HG02840 (cell line): ENCODE measurements at regions not wholly inside any gene's neighbourhood (a gene's known extent, or its start where the extent isn't known, plus 50 kb on each side); places are given as distances from the start of the nearest gene placed in this dataset.
"Not testable (repeated sequence)": the region's sequence is repeated elsewhere in the genome, so short reads cannot be mapped to it uniquely, and the experiment has no call there.

Source experiments
- ATAC-seq: cut with Tn5 transposase; IDR thresholded peaks from one replicate; pipeline ENCODE4 v1.9.1; 2021; ENCODE audit warnings: mild to moderate bottlenecking, moderate library complexity, moderate number of reproducible peaks; ENCODE audit not compliant: unreplicated experiment, low FRiP score

- not testable (repeated sequence) for ATAC-seq
Observed at GRCh38 chr6:154624727-154625126, 108.5 kb upstream of the SCAF8 start.

- no peak for ATAC-seq
Observed at GRCh38 chr6:154625721-154626120, 107.5 kb upstream of the SCAF8 start.

- ATAC-seq = no peak
Observed at GRCh38 chr6:154629127-154629526, 104.1 kb upstream of the SCAF8 start.

- no peak for ATAC-seq
Observed at GRCh38 chr6:154632119-154632518, 101.1 kb upstream of the SCAF8 start.

GRCh38 chr6:154637392-154637791, 95.8 kb upstream of the SCAF8 start:
- no peak for ATAC-seq

GRCh38 chr6:154638369-154638768, 94.8 kb upstream of the SCAF8 start:
- no peak for ATAC-seq

- ATAC-seq = not testable (repeated sequence)
Observed at GRCh38 chr6:154639196-154639595, 94.0 kb upstream of the SCAF8 start.

GRCh38 chr6:154648188-154648887, 84.9 kb upstream of the SCAF8 start:
- ATAC-seq = no peak

- no peak for ATAC-seq
Observed at GRCh38 chr6:154648888-154649205, 84.4 kb upstream of the SCAF8 start.

- ATAC-seq = no peak
Observed at GRCh38 chr6:154649721-154650120, 83.5 kb upstream of the SCAF8 start.

GRCh38 chr6:154650351-154650750, 82.9 kb upstream of the SCAF8 start:
- ATAC-seq = no peak

GRCh38 chr6:154651656-154652055, 81.6 kb upstream of the SCAF8 start:
- ATAC-seq = no peak

GRCh38 chr6:154653385-154653784, 79.8 kb upstream of the SCAF8 start:
- ATAC-seq = no peak

- ATAC-seq = no peak
Observed at GRCh38 chr6:154653853-154654252, 79.4 kb upstream of the SCAF8 start.

GRCh38 chr6:154656660-154657059, 76.6 kb upstream of the SCAF8 start:
- ATAC-seq = no peak

GRCh38 chr6:154661768-154662167, 71.4 kb upstream of the SCAF8 start:
- ATAC-seq = no peak

GRCh38 chr6:154664287-154664686, 68.9 kb upstream of the SCAF8 start:
- ATAC-seq = no peak

GRCh38 chr6:154668156-154668555, 65.1 kb upstream of the SCAF8 start:
- ATAC-seq = no peak

- ATAC-seq = no peak
Observed at GRCh38 chr6:154672086-154672485, 61.1 kb upstream of the SCAF8 start.

GRCh38 chr6:154673919-154674318, 59.3 kb upstream of the SCAF8 start:
- ATAC-seq = no peak

- peak; percentile 98 for ATAC-seq
Observed at GRCh38 chr6:154675602-154676088, 57.6 kb upstream of the SCAF8 start.

- ATAC-seq = no peak
Observed at GRCh38 chr6:154682633-154683125, 50.5 kb upstream of the SCAF8 start.
